Esophagus squamous epithelium (tissue), 5 donors: ENCODE measurements at regions not wholly inside any gene's neighbourhood (a gene's known extent, or its start where the extent isn't known, plus 50 kb on each side); places are given as distances from the start of the nearest gene placed in this dataset.

Experiments
- DNase-seq: peaks from one replicate; lab custom pipeline; 2025; lab: John Stamatoyannopoulos, UW
- H3K27ac ChIP-seq, 4 donors: fragments of 200-600 bp; sonication (generic); one replicate each; pipeline ENCODE4 v1.5.1; 2016 to 2019; ENCODE audit warnings: mild to moderate bottlenecking in 1 of 4
- H3K27me3 ChIP-seq, 4 donors: fragments of 200-600 bp; sonication (generic); 1 replicate in 3 of 4; 2 replicates in 1 of 4; pipeline versions ENCODE4 v1.5.1 to v1.6.0; 2017 to 2021; ENCODE audit warnings: antibody characterized with exemption in 1 of 4
- H3K36me3 ChIP-seq, 3 donors: fragments of 200-600 bp; sonication (generic); one replicate each; pipeline ENCODE4 v1.5.1; 2016 to 2019
- H3K4me1 ChIP-seq, 3 donors: fragments of 200-600 bp; sonication (generic); one replicate each; pipeline ENCODE4 v1.5.1; 2017 to 2019
- H3K4me3 ChIP-seq, 4 donors: fragments of 200-600 bp; sonication (generic); 1 replicate in 3 of 4; 2 replicates in 1 of 4; pipeline ENCODE4 v1.5.1; 2016 to 2019; ENCODE audit warnings: mild to moderate bottlenecking in 2 of 4, moderate library complexity in 1 of 4
- H3K9me3 ChIP-seq, 3 donors: fragments of 200-600 bp; sonication (generic); one replicate each; pipeline ENCODE4 v1.5.1; 2016 to 2019
- POLR2A ChIP-seq, 4 donors: fragments of 450-650 bp; IDR thresholded peaks; one replicate each; pipeline ENCODE4 v1.6.1; 2017; ENCODE audit warnings: antibody characterized with exemption in 4 of 4, mild to moderate bottlenecking in 4 of 4, moderate library complexity in 3 of 4
- WGBS, 2 donors: methylation state at CpG; one replicate each; pipeline ENCODE4 v1.1.5; 2018; 5-methylcytosine and 5-hydroxymethylcytosine counted together
- intact Hi-C: fragments of 100-400 bp; cut with DNase I; formaldehyde crosslinking; loops from one replicate; pipeline ENCODE4 v1.15.0; 2022
- TF ChIP-seq, protein P1 (sequence below), 6 experiments: fragments of 450-650 bp in 4 of 6; fragments of 200-600 bp in 2 of 6; sonication (generic) in 2 of 6; IDR thresholded peaks; one replicate each; pipeline ENCODE4 v1.5.1; 2016 to 2019; ENCODE audit warnings: antibody characterized with exemption in 6 of 6, mild to moderate bottlenecking in 4 of 6, moderate library complexity in 4 of 6
- donor health status: DM: yes; HTN: yes; CAD: no.

- TF ChIP-seq, protein P1, sequence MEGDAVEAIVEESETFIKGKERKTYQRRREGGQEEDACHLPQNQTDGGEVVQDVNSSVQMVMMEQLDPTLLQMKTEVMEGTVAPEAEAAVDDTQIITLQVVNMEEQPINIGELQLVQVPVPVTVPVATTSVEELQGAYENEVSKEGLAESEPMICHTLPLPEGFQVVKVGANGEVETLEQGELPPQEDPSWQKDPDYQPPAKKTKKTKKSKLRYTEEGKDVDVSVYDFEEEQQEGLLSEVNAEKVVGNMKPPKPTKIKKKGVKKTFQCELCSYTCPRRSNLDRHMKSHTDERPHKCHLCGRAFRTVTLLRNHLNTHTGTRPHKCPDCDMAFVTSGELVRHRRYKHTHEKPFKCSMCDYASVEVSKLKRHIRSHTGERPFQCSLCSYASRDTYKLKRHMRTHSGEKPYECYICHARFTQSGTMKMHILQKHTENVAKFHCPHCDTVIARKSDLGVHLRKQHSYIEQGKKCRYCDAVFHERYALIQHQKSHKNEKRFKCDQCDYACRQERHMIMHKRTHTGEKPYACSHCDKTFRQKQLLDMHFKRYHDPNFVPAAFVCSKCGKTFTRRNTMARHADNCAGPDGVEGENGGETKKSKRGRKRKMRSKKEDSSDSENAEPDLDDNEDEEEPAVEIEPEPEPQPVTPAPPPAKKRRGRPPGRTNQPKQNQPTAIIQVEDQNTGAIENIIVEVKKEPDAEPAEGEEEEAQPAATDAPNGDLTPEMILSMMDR (IDR thresholded peaks at IDR 0.05), result no peak
- TF ChIP-seq POLR2A (IDR thresholded peaks at IDR 0.05), result no peak
- H3K27ac ChIP-seq, result no peak overlapping the region
- H3K4me3 ChIP-seq, result no peak overlapping the region
- WGBS, 2 donors, result 40 to 62% methylated on average over 3 of the region's 3 CpGs
- peaks cover 0 to 10% (median 10%) of the 10 kb centered on the region in 3 donors for H3K9me3 ChIP-seq
- intact Hi-C loops, result no loop called here
- no peaks in the 10 kb centered on the region for H3K4me1 ChIP-seq
- H3K36me3 ChIP-seq, result no peaks in the 10 kb centered on the region
- H3K27me3 ChIP-seq, result no peaks in the 10 kb centered on the region
- DNase-seq, result no peak
These were observed 160.9 kb upstream of the SLC30A5 start for GRCh38 chr5:68932830-68933434.

GRCh38 chr5:68942169-68942568 is 151.6 kb upstream of the SLC30A5 start:
- no peak for DNase-seq
- H3K4me3 ChIP-seq, result no peak overlapping the region
- no peaks in the 10 kb centered on the region for H3K27me3 ChIP-seq
- whole genome bisulfite sequencing, 2 donors, result 67 to 92% methylated on average over 2 of the region's 2 CpGs
- H3K27ac ChIP-seq, result no peak overlapping the region
- intact Hi-C loops, result no loop called here
- H3K36me3 ChIP-seq, result no peaks in the 10 kb centered on the region
- TF ChIP-seq, protein P1 (IDR thresholded peaks at IDR 0.05), result no peak
- no peak for TF ChIP-seq POLR2A (IDR thresholded peaks at IDR 0.05)
- H3K4me1 ChIP-seq, result no peaks in the 10 kb centered on the region
- H3K9me3 ChIP-seq, result no peaks in the 10 kb centered on the region

- WGBS, 2 donors, result 89 to 99% methylated on average over 3 of the region's 3 CpGs
- H3K27me3 ChIP-seq, result no peaks in the 10 kb centered on the region
- DNase-seq, result no peak
- peaks cover 0 to 25% (median 12%) of the 10 kb centered on the region in 3 donors for H3K4me1 ChIP-seq
- intact Hi-C loops, result no loop called here
- no peaks in the 10 kb centered on the region for H3K9me3 ChIP-seq
- no peaks in the 10 kb centered on the region for H3K36me3 ChIP-seq
- TF ChIP-seq, protein P1 (IDR thresholded peaks at IDR 0.05), result no peak
- TF ChIP-seq POLR2A (IDR thresholded peaks at IDR 0.05), result no peak
- H3K27ac ChIP-seq, result no peak overlapping the region
- H3K4me3 ChIP-seq, result no peak overlapping the region
These were observed 147.1 kb upstream of the SLC30A5 start for GRCh38 chr5:68946728-68947127.

GRCh38 chr5:68947986-68948385 is 145.8 kb upstream of the SLC30A5 start:
- TF ChIP-seq, protein P1 (IDR thresholded peaks at IDR 0.05), result no peak
- TF ChIP-seq POLR2A (IDR thresholded peaks at IDR 0.05), result no peak
- intact Hi-C loops, result no loop called here
- Histone ChIP-seq H3K27me3 (no peaks in the 10 kb centered on the region), H3K9me3 (no peaks in the 10 kb centered on the region), H3K4me1 (peaks cover 0 to 26% (median 12%) of the 10 kb centered on the region in 3 donors), H3K4me3 (no peak overlapping the region), H3K36me3 (no peaks in the 10 kb centered on the region), H3K27ac (no peak overlapping the region)
- DNase-seq, result no peak
- WGBS, 2 donors, result 90 to 97% methylated on average over 2 of the region's 2 CpGs

DNA sequence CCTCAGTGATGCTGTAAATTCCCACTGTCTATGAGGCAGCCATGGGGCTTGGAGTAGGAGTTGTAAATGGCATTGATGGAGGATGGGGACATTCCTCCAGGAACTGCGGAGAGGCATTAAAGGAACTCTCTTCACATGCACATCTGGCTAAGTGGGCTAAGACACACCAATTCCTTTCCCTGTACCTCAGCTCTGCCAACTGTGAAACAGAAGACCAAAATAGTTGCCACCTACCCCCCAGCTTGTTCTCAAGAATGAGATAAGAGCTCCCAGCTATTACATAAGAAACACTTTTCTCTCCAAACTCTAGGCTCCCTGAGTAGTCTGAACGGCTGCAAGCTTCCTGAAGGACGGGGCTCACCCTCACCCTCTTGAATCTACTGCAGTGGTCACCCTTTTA is 144.6 kb upstream of the SLC30A5 start:
- H3K27ac ChIP-seq, result no peak overlapping the region
- intact Hi-C loops, result no loop called here
- no peaks in the 10 kb centered on the region for H3K36me3 ChIP-seq
- TF ChIP-seq, protein P1 (IDR thresholded peaks at IDR 0.05), result no peak
- TF ChIP-seq POLR2A (IDR thresholded peaks at IDR 0.05), result no peak
- DNase-seq, result no peak
- H3K9me3 ChIP-seq, result no peaks in the 10 kb centered on the region
- no peak overlapping the region for H3K4me3 ChIP-seq
- H3K4me1 ChIP-seq, result peaks cover 0 to 35% (median 12%) of the 10 kb centered on the region in 3 donors
- WGBS, 2 donors, result 85 to 91% methylated on average over 3 of the region's 3 CpGs
- H3K27me3 ChIP-seq, result no peaks in the 10 kb centered on the region
